Lower leg skin (tissue), 3 donors: ENCODE measurements at regions not wholly inside any gene's neighbourhood (a gene's known extent, or its start where the extent isn't known, plus 50 kb on each side); places are given as distances from the start of the nearest gene placed in this dataset.

Experiments
- POLR2A ChIP-seq, 2 donors: fragments of 450-650 bp; IDR thresholded peaks; one replicate each; pipeline ENCODE4 v1.6.1; 2016 to 2017; ENCODE audit warnings: antibody characterized with exemption in 2 of 2, mild to moderate bottlenecking in 1 of 2, moderate library complexity in 1 of 2
- TF ChIP-seq, protein P1 (sequence below), 3 donors: fragments of 450-650 bp; IDR thresholded peaks; one replicate each; pipeline ENCODE4 v1.5.1; 2016; ENCODE audit warnings: antibody characterized with exemption in 3 of 3, mild to moderate bottlenecking in 3 of 3, moderate library complexity in 2 of 3

DNA sequence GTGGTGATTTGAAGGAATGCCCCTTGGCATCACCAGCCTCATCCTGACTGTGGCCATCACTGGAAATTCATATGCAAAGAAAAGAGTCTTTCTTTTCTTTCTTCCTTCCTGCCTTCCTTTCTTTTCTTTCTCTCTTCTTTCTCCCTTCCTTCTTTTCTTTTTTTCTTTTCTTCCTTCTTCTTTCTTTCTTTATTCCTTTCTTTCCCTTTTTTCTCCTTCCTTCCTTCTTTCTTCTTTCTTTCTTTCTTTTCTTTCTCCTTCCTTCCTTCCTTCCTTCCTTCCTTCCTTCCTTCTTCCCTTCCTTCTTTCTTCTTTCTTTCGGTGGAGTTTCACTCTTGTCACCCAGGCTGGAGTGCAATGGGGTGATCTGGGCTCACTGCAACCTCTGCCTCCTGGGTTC lies 58.0 kb upstream of the TMEM132D start:
- TF ChIP-seq, protein P1, sequence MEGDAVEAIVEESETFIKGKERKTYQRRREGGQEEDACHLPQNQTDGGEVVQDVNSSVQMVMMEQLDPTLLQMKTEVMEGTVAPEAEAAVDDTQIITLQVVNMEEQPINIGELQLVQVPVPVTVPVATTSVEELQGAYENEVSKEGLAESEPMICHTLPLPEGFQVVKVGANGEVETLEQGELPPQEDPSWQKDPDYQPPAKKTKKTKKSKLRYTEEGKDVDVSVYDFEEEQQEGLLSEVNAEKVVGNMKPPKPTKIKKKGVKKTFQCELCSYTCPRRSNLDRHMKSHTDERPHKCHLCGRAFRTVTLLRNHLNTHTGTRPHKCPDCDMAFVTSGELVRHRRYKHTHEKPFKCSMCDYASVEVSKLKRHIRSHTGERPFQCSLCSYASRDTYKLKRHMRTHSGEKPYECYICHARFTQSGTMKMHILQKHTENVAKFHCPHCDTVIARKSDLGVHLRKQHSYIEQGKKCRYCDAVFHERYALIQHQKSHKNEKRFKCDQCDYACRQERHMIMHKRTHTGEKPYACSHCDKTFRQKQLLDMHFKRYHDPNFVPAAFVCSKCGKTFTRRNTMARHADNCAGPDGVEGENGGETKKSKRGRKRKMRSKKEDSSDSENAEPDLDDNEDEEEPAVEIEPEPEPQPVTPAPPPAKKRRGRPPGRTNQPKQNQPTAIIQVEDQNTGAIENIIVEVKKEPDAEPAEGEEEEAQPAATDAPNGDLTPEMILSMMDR (IDR thresholded peaks at IDR 0.05) = no peak
- TF ChIP-seq POLR2A (IDR thresholded peaks at IDR 0.05) = no peak
